ENCODE measurements at regions not wholly inside any gene's neighbourhood (a gene's known extent, or its start where the extent isn't known, plus 50 kb on each side); places are given as distances from the start of the nearest gene placed in this dataset.
"Not testable (repeated sequence)": the region's sequence is repeated elsewhere in the genome, so short reads cannot be mapped to it uniquely, and the experiment has no call there.

DNA sequence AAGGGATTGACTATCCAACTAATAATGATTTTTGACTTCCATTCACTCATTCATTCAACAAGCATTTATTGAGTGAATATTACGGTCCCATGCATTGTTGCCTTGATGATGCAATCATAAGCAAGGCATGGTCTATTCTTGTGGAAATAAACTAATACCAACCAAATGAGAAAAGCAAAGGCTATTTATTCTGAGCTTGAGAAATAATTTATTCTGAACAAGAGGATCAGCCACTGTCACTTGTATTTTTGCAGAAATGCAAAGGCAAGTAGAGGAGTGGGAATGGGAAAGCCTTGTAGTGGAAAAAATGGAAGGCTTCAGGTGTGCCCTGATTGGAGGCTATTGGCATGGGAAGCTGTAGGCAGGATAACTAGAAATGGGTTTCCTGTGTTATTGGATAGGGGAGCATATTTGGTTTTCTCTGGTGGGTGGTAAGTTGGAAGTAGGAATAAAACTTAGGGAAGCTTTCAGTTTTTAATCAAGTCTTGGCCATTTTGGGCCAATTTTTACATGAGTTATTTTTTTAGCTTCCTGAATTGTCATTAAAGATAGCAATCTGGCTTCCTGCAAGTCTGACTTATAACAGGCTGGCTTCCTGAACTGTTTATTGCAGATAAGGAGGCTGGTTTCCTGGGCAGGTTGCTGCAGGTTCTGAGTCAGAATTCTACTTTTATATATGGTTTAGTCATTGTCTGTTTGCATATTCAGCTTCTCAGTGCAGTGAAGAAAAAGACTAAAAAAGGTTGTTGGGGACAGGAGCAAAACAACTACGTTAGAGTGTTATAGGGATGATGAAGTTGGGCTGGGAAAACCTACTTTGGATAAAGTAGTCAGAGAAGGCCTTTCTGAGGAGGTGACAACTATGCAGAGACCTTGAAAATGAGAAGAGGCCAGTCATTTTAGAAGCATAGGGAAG lies 106.7 kb downstream of the APIP start:
- TF ChIP-seq, protein P1, sequence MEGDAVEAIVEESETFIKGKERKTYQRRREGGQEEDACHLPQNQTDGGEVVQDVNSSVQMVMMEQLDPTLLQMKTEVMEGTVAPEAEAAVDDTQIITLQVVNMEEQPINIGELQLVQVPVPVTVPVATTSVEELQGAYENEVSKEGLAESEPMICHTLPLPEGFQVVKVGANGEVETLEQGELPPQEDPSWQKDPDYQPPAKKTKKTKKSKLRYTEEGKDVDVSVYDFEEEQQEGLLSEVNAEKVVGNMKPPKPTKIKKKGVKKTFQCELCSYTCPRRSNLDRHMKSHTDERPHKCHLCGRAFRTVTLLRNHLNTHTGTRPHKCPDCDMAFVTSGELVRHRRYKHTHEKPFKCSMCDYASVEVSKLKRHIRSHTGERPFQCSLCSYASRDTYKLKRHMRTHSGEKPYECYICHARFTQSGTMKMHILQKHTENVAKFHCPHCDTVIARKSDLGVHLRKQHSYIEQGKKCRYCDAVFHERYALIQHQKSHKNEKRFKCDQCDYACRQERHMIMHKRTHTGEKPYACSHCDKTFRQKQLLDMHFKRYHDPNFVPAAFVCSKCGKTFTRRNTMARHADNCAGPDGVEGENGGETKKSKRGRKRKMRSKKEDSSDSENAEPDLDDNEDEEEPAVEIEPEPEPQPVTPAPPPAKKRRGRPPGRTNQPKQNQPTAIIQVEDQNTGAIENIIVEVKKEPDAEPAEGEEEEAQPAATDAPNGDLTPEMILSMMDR (conservative IDR thresholded peaks at IDR 0.05) = no peak
- no peak overlapping the region for H3K27ac ChIP-seq

DNA sequence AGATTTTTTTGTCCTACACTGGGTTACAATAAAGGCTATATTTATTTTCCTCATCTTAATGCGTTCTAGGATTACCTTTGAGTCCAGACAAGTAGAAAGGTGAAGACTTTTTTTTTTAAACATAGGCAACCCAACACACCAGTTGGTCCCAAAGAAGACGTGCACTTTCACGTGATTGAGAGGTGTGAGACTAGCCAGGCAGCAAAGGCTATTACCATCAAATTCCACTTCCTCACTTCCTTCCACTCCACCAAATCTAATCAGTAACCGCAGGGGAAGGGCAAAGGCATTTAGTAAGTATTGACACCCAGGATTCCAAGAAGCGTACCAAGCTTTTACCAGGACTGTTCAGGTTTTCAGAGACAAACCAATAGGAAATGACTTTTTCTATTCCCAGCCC lies 109.3 kb downstream of the APIP start:
- TF ChIP-seq, protein P1 (conservative IDR thresholded peaks at IDR 0.05) = no peak
- no peak overlapping the region for H3K27ac ChIP-seq

- TF ChIP-seq, protein P1 (conservative IDR thresholded peaks at IDR 0.05) = no peak
- H3K27ac ChIP-seq = no peak overlapping the region
Observed at GRCh38 chr11:34805937-34806336, 110.2 kb downstream of the APIP start.

DNA sequence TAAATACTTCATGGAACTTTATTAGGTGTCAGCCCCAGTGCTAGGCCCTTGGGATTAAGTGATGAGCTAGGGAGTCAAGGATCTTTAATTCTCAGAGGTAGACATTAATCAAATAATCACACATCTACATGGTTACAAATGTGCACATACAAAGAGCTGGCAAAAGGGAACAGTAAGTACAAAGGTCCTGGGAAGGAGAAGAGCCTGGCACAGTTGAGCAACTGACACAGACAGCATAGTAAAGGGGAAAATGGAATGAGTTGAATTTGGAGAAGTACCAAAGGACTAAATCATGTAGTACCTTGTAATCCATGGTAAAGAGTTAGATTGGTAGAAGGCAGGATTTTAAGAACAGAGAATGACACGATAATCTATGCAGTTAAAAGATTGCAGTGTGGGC lies 116.3 kb downstream of the APIP start:
- H3K27ac ChIP-seq = no peak overlapping the region
- TF ChIP-seq, protein P1 (conservative IDR thresholded peaks at IDR 0.05) = no peak

- no peak overlapping the region for H3K27ac ChIP-seq
- TF ChIP-seq, protein P1 (conservative IDR thresholded peaks at IDR 0.05) = no peak
Observed at GRCh38 chr11:34798985-34799384, 117.2 kb downstream of the APIP start.

DNA sequence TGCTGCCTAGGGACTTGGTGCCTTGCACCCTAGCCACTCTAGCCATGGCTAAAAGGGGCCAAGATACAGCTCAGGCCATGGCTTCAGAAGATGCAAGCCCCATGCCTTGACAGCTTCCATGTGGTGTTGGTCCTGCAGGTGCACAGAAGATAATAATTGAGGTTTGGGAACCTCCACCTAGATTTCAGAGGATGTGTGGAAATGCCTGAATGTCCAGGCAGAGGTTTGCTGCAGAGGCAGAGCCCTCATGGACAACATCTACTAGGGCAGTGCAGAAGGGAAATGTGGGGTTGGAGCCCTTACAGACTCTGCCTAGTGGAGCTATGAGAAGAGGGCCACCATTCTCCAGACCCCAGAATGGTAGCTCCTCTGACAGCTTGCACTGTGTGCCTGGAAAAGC lies 118.7 kb downstream of the APIP start:
- not testable (repeated sequence) for H3K27ac ChIP-seq

GRCh38 chr11:34795641-34796040 lies 120.5 kb downstream of the APIP start:
- no peak overlapping the region for H3K27ac ChIP-seq
- TF ChIP-seq, protein P1 (conservative IDR thresholded peaks at IDR 0.05) = no peak

DNA sequence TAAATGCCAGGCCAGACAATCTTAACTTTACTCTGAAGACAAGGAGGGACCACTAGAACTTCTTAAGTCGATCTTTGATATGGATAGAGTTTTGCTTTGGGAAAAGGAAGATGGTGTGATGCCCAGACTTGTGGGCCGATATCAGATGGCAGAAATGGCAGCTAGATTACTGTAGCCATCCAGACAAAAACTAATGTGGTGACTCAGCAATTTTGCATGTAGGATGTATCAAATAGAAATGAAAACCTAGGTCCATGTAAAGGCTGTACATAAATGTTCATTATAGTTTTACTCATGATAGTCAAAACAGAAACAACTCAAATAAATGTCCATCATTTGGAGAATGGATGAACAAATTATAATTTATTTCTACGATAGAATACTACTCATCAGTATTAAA lies 121.5 kb downstream of the APIP start:
- TF ChIP-seq, protein P1 (conservative IDR thresholded peaks at IDR 0.05) = no peak
- H3K27ac ChIP-seq = no peak overlapping the region

All from VCaP (cell line).